BJ (cell line): ENCODE measurements at regions not wholly inside any gene's neighbourhood (a gene's known extent, or its start where the extent isn't known, plus 50 kb on each side); places are given as distances from the start of the nearest gene placed in this dataset.

Source experiments
- CTCF ChIA-PET: fragments of 350-600 bp; formaldehyde crosslinking; extraction: SDS; loops from one replicate; lab custom pipeline; 2021; ENCODE audit warnings: antibody characterized with exemption, inconsistent platforms; lab: Yijun Ruan, JAX
- POLR2A ChIA-PET: fragments of 300-600 bp; sonication (Branson Sonifier 250); formaldehyde crosslinking; extraction: SDS; loops from one replicate; lab custom pipeline; 2021; ENCODE audit warnings: antibody characterized with exemption; lab: Charles Lee
- DNase-seq: peaks from one replicate; pipeline ENCODE4 v3.0.0-alpha.2; 2011; ENCODE audit warnings: low read depth
- H3K27me3 ChIP-seq: 2 replicates; pipeline ENCODE4 v1.6.0; 2011; ENCODE audit warnings: low read length; ENCODE audit not compliant: control insufficient read depth, insufficient read depth
- H3K36me3 ChIP-seq: 2 replicates; pipeline ENCODE4 v1.5.1; 2011; ENCODE audit warnings: low read length; ENCODE audit not compliant: control insufficient read depth, insufficient read depth
- H3K4me3 ChIP-seq: 2 replicates; pipeline ENCODE4 v1.5.1; 2011; ENCODE audit warnings: low read depth, mild to moderate bottlenecking, control low read depth, low read length
- CTCF ChIP-seq: IDR thresholded peaks from 2 replicates; pipeline ENCODE4 v1.5.1; 2011; ENCODE audit warnings: low read depth, mild to moderate bottlenecking, control low read depth, inconsistent platforms, low read length, moderate library complexity; ENCODE audit not compliant: insufficient read depth

GRCh38 chrX:120001787-120002186 is 58.2 kb upstream of the NKAP start:
- ChIA-PET POLR2A (no interaction called here), CTCF (no interaction called here)
- Histone ChIP-seq H3K27me3 (peaks cover 14% of the 10 kb centered on the region), H3K36me3 (no peaks in the 10 kb centered on the region), H3K4me3 (no peak overlapping the region)
- no peak for DNase-seq
- no peak for TF ChIP-seq CTCF

- Histone ChIP-seq H3K27me3 (peaks cover 18% of the 10 kb centered on the region), H3K36me3 (no peaks in the 10 kb centered on the region), H3K4me3 (no peak overlapping the region)
- TF ChIP-seq CTCF = no peak
- POLR2A ChIA-PET = no interaction called here
- no peak for DNase-seq
- CTCF ChIA-PET = interaction anchor here (0.6 to 0.8 kb wide), 2 partner anchors 12 to 212 kb away, joined by 3 read pairs; no protein-coding TSS in a partner anchor
These were observed 57.1 kb upstream of the NKAP start for GRCh38 chrX:120000490-120001246.

- ChIA-PET POLR2A (no interaction called here), CTCF (no interaction called here)
- TF ChIP-seq CTCF = no peak
- DNase-seq = no peak
- H3K27me3 ChIP-seq = peaks cover 18% of the 10 kb centered on the region
- H3K4me3 ChIP-seq = no peak overlapping the region
- no peaks in the 10 kb centered on the region for H3K36me3 ChIP-seq
These were observed 55.6 kb upstream of the NKAP start for GRCh38 chrX:119999087-119999634.

- DNase-seq = no peak
- no peaks in the 10 kb centered on the region for H3K36me3 ChIP-seq
- no peak overlapping the region for H3K4me3 ChIP-seq
- CTCF ChIA-PET = no interaction called here
- peaks cover 18% of the 10 kb centered on the region for H3K27me3 ChIP-seq
- POLR2A ChIA-PET = no interaction called here
- no peak for TF ChIP-seq CTCF
These were observed 54.0 kb upstream of the NKAP start for GRCh38 chrX:119997570-119997969.

GRCh38 chrX:119996600-119997524 is 53.3 kb upstream of the NKAP start:
- CTCF ChIA-PET = no interaction called here
- TF ChIP-seq CTCF = no peak

More at GRCh38 chrX:119996600-119997524, 53.3 kb upstream of the NKAP start:
- Histone ChIP-seq H3K27me3 (peaks cover 18% of the 10 kb centered on the region), H3K36me3 (no peaks in the 10 kb centered on the region), H3K4me3 (no peak overlapping the region)
- POLR2A ChIA-PET = no interaction called here
- DNase-seq = no peak
